Endothelial cell of umbilical vein (primary cell): ENCODE measurements at regions not wholly inside any gene's neighbourhood (a gene's known extent, or its start where the extent isn't known, plus 50 kb on each side); places are given as distances from the start of the nearest gene placed in this dataset.

Experiments
- CTCF ChIP-seq, 2 donors: IDR thresholded peaks; 1 replicate in 1 of 2; 2 replicates in 1 of 2; pipeline ENCODE4 v1.5.1; 2011; ENCODE audit warnings: low read length in 2 of 2, mild to moderate bottlenecking in 2 of 2, moderate library complexity in 2 of 2, control low read depth in 1 of 2, inconsistent platforms in 1 of 2, low read depth in 1 of 2; ENCODE audit not compliant: insufficient read depth in 1 of 2; ENCODE audit errors: extremely low read depth in 1 of 2
- EZH2 ChIP-seq: IDR thresholded peaks from 2 replicates; pipeline ENCODE4 v1.6.1; 2012; ENCODE audit warnings: borderline replicate concordance, low read depth, mild to moderate bottlenecking, moderate library complexity, low read length, inconsistent platforms; ENCODE audit not compliant: severe bottlenecking
- JUN ChIP-seq: IDR thresholded peaks from 2 replicates; pipeline ENCODE4 v1.6.1; 2011; ENCODE audit warnings: borderline replicate concordance, low read depth; ENCODE audit not compliant: insufficient read length, insufficient read depth
- POLR2A ChIP-seq: IDR thresholded peaks from 2 replicates; pipeline ENCODE4 v1.6.1; 2012; ENCODE audit warnings: low read depth, mild to moderate bottlenecking, control low read depth, low read length

GRCh38 chr20:10771435-10772140, 97.8 kb upstream of the JAG1 start:
- TF ChIP-seq CTCF (IDR thresholded peaks at IDR 0.05; ENCODE audit: extremely low read depth in 1 of 2, insufficient read depth in 1 of 2, low read depth in 1 of 2, low read length in 2 of 2) (no peak), POLR2A (no peak), EZH2 (no peak), JUN (no peak)
